Liver (tissue), 3 donors: ENCODE measurements at regions not wholly inside any gene's neighbourhood (a gene's known extent, or its start where the extent isn't known, plus 50 kb on each side); places are given as distances from the start of the nearest gene placed in this dataset.

ENCODE experiments used
- CTCF ChIP-seq: fragments of 150-350 bp; IDR thresholded peaks from 2 replicates; pipeline ENCODE4 v1.5.1; 2017; ENCODE audit warnings: improper control_type of control experiment, low read depth, low read length; ENCODE audit not compliant: missing input control
- EGR1 ChIP-seq, 2 donors: IDR thresholded peaks; 2 replicates each; pipeline ENCODE4 v1.6.1; 2016 to 2018; ENCODE audit warnings: antibody characterized with exemption in 2 of 2, low read depth in 2 of 2
- JUND ChIP-seq, 2 donors: IDR thresholded peaks; 2 replicates each; pipeline ENCODE4 v1.6.1; 2016; ENCODE audit warnings: antibody characterized with exemption in 2 of 2
- MAX ChIP-seq: IDR thresholded peaks from 2 replicates; pipeline ENCODE4 v1.6.1; 2016; ENCODE audit warnings: antibody characterized with exemption
- RAD21 ChIP-seq, 2 donors: IDR thresholded peaks; 2 replicates each; pipeline ENCODE4 v1.6.1; 2016; ENCODE audit warnings: antibody characterized with exemption in 2 of 2, mild to moderate bottlenecking in 2 of 2
- REST ChIP-seq: IDR thresholded peaks from 2 replicates; pipeline ENCODE4 v1.6.1; 2016; ENCODE audit warnings: antibody characterized with exemption, mild to moderate bottlenecking
- RXRA ChIP-seq, 2 donors: IDR thresholded peaks; 2 replicates each; pipeline ENCODE4 v1.6.1; 2017 to 2018; ENCODE audit warnings: antibody characterized with exemption in 2 of 2, mild to moderate bottlenecking in 1 of 2
- SP1 ChIP-seq: IDR thresholded peaks from 2 replicates; pipeline ENCODE4 v1.6.1; 2018; ENCODE audit warnings: antibody characterized with exemption, mild to moderate bottlenecking
- YY1 ChIP-seq: IDR thresholded peaks from 2 replicates; pipeline ENCODE4 v1.6.1; 2016; ENCODE audit warnings: antibody characterized with exemption, mild to moderate bottlenecking
- ZBTB33 ChIP-seq: IDR thresholded peaks from 2 replicates; pipeline ENCODE4 v1.6.1; 2016; ENCODE audit warnings: antibody characterized with exemption
- donor health status: healthy.
- donor health status: healthy.

- TF ChIP-seq CTCF (no peak), SP1 (no peak), EGR1 (IDR thresholded peaks at IDR 0.05; ENCODE audit: low read depth in 2 of 2) (no peak), RAD21 (IDR thresholded peaks at IDR 0.05) (no peak), ZBTB33 (no peak), YY1 (no peak), REST (no peak), JUND (IDR thresholded peaks at IDR 0.05) (peak in 1 of 2 donors; percentile 79), RXRA (IDR thresholded peaks at IDR 0.05) (peak in 1 of 2 donors; percentile 36), MAX (no peak)
Observed at GRCh38 chr1:209168204-209168603, 415.3 kb upstream of the CAMK1G start.
